ENCODE measurements at regions not wholly inside any gene's neighbourhood (a gene's known extent, or its start where the extent isn't known, plus 50 kb on each side); places are given as distances from the start of the nearest gene placed in this dataset.
A peak's percentile ranks its signal among the peaks of the same experiment; 100 is the strongest.
"Not testable (repeated sequence)": the region's sequence is repeated elsewhere in the genome, so short reads cannot be mapped to it uniquely, and the experiment has no call there.

GRCh38 chr5:74497706-74498105, 142.8 kb downstream of the ENC1 start:
- FAIRE-seq = no peak

DNA sequence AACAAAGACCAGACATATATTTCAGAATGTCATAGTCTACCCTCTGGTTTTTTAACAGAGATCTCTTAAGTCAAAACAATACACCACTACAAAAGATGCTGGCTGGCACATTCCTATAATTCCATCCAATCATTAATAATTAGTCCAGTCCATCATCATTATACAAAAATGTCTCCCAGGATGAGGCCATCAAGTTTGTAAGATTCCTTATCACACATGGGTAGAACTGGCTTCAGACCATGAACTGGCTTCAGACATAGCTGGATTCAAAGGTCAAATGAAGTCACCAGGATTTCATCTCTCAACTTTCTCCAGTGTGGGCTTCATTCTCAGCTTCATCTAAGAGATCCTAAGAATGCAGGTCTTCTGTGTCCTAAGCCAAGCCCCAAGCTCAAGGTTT, 147.1 kb downstream of the ENC1 start:
- no peak for FAIRE-seq

GRCh38 chr5:74492230-74492629, 148.3 kb downstream of the ENC1 start:
- no peak for FAIRE-seq

DNA sequence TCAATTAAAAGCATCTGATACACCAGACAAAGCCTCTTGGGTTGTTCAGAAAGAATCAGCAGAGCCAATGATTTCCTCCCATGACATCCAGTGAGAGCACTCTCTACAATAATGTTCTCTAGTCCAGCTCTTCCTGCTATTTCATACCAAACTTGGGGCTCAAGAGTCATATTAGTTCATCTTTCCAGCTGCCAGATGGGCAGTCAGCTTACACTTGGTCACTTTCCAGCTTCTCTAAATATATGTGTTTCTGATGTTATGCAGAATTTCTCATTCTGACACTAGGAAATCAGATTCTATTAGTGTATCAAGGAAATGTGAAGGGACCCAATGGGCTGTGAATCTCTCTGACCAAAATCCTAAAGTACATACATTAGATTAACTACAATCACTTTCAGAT, 148.9 kb downstream of the ENC1 start:
- no peak for FAIRE-seq

- no peak for FAIRE-seq
Observed at GRCh38 chr5:74490814-74491213, 149.7 kb downstream of the ENC1 start.

GRCh38 chr5:74482990-74483389, 157.5 kb downstream of the ENC1 start:
- no peak for FAIRE-seq

- FAIRE-seq = no peak
Observed at GRCh38 chr5:74482523-74482922, 158.0 kb downstream of the ENC1 start.

DNA sequence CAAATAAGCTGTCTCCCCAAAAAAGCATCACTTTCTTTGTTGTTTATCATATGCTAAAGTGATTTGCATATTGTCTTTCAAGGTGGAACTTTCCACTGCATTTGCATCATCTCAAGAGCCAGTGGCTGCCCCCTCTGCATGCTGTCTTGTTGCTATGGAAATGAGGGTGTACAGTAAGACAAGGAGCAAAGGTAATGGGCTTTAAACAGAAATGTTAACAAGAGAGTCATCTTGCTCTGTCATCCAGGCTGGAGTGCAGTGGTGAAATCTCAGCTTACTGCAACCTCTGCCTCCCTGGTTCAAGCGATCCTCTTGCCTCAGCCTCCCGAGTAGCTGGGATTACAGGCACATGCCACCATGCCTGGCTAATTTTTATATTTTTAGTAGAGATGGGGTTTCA, 159.2 kb downstream of the ENC1 start:
- not testable (repeated sequence) for FAIRE-seq

DNA sequence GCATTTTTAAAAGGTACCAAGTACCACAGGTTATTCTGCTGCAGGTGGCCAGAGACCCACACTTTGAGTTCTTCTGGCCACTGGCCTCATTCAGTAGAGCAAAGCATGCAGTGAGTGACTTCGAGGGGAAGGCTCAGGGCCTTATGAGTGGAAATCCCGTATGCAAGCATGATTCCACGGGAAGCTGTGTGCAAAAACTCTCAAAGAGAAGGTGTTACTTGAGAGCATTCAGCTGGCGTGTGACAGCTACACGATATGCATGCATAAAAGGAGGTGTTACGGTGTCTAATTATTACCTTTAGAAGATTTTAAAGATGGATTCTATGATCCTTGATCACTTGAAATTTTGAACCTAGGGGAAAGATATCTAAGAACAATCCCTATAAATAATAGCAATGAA, 160.3 kb downstream of the ENC1 start:
- FAIRE-seq = no peak

DNA sequence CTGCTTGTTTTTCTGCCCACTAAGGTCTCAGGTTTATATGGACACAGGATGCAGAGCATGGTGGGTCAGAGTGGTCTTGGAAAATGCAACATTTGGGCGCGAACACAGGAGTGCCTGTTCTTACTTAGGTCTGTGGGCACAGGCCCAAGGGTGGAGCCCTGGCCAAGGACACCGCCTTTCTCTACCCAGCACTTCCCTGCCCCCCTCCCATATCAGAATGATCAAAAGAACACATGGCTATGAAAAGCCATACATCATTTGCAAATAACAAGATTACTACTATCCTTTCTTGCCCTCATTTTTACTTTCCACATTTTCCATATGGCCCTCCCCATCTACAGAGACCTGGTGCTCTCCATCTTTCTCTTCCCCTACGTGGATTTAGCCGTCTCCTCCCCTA, 162.2 kb downstream of the ENC1 start:
- no peak for FAIRE-seq

- no peak for FAIRE-seq
Observed at GRCh38 chr5:74477761-74478160, 162.8 kb downstream of the ENC1 start.

DNA sequence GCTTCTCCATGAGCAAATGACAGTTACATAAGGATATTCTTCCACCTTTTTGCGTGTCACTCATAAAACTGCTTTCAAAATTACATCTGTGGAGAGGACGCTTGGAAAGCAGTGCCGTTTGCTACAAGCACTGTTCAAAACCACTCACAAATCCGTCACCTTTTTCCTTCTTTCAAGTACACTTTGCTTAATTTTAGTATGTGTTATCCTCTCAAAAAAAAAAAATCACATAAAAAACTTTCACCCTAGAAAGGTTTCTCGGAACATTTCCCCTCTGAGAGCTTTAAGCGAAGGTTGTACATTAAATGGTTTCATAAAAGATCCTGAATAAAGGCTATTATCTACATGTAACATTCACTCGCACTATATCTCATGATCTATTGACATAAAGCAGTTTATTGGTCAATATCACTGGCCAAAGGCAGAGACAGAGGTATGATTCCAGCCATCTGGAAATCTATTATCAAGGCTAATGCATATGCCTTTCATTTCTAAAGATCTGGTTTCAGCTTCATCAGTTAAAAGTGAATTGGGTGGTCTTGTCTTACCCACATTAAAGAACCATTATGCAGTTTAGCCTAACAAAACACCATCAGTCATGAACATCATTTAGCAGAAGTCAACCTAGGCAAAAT, 163.6 kb downstream of the ENC1 start:
- no peak for FAIRE-seq

- FAIRE-seq = no peak
Observed at GRCh38 chr5:74476046-74476818, 164.3 kb downstream of the ENC1 start.

GRCh38 chr5:74471875-74472274, 168.7 kb downstream of the ENC1 start:
- FAIRE-seq = no peak

- no peak for FAIRE-seq
Observed at GRCh38 chr5:74469234-74469994, 171.1 kb downstream of the ENC1 start.

DNA sequence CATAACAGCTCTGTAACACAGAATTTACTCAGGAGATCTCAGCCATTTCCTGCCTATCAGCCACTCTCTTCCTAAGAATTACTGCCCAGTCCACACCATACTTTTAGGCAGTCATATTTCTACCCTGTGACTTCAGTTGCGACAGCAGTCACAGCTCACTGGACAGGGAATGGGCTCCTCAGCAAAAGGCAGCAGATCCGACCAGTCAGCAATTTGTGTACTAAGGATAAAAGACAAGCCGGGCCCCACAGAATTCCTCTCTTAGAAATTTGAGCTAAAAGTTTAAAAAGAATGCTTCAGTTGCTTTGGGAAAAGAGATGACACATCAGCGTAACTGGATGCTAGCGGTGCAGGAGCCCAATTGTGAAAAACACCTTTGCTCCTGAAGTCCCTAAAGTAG, 172.1 kb downstream of the ENC1 start:
- no peak for FAIRE-seq

DNA sequence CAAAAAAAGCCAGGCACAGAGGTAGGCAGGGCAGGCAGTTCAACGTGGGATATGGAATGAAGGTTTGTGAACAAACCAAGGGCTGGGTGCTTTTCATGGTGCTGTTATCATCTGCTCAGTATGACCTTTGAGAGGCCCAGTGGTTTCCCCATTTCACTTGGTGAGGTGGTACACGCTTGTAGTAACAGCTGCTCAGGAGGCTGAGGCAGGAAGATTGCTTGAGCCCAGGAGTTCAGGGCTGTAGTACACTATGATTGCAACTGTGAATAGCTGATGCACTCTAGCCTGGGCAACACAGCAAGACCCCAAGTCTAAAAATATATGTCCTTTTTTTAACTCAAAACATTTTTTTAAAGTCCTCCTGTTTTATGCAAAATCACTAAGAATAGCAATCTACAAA, 174.8 kb downstream of the ENC1 start:
- FAIRE-seq = no peak

DNA sequence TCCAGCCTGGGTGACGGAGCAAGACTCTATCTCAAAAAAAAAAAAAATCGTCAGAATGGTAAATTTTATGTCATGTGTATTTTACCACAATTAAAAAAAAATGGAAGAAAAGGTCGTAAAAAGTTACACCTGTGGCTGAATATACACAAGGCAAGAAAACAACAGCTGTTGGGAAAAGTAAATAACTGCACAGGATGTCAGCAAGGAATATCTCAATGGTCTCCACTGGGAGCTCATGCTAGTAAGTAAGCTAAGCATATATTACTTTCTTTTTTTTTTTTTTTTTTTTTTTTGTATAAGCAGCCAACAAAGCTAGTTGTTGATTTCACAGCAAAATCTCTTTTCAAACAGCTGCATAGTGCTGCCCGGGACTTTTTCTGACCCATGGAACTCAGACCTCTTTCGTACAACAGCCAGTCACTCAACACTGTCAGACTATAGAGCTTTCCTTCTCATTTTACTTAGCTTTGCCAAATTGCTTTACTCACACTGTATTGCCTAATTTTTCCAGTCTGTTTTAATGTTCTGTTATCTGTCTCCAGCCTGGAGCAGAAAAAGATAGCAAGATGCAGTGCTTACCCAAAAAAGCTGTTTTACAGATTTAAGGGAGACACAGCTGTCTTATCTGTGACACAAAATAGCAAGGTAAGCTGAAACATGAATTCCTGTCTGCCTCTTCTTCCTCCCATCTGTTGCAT, 175.9 kb downstream of the ENC1 start:
- no peak for FAIRE-seq

DNA sequence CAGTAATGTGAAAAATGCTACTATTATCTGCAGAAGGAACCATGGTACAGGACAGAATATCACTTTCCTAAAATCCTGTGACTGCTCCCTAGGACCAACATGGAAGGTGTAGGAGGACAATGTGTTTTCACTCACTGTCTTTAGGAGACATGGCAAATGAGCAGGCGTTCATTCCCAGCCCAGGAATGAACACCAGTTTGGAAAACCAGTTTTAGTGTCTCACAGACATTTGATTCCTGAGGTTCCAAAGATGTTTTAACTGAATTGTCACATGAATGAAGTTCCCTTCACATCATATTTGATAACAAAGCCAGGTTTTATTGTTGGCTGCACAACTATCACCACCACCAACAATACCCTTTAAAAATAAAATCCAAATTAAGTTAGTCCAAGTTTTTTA, 178.2 kb downstream of the ENC1 start:
- no peak for FAIRE-seq

DNA sequence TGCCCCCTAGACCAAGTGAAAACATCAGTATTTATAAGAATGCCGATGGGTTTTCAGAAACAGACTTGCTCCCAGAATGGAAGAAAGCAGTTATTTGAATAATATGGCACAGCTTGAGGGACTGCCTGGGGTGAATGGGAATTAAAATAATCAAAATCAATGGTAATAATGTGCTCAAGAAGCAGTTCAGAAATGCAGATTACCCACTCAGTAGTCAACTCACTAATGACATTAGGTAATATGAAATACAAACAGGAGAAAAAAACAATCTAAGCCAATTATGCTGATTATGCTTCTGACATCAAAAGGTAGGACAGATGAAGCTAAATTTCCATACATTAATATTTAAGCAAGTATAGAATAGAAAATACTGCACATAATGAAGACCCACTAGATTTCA, 179.3 kb downstream of the ENC1 start:
- no peak for FAIRE-seq

- no peak for FAIRE-seq
Observed at GRCh38 chr5:74460694-74461093, 179.8 kb downstream of the ENC1 start.

- no peak for FAIRE-seq
Observed at GRCh38 chr5:74459984-74460383, 180.5 kb downstream of the ENC1 start.

- peak; percentile 99 for FAIRE-seq
Observed at GRCh38 chr5:74457876-74458275, 182.7 kb downstream of the ENC1 start.
